22Rv1 (cell line): ENCODE measurements at regions not wholly inside any gene's neighbourhood (a gene's known extent, or its start where the extent isn't known, plus 50 kb on each side); places are given as distances from the start of the nearest gene placed in this dataset.

Experiments
- H3K27ac ChIP-seq: fragments of 450-650 bp; 2 replicates; pipeline ENCODE4 v1.5.1; 2017
- ZFX ChIP-seq: fragments of 450-650 bp; IDR thresholded peaks from 2 replicates; pipeline ENCODE4 v1.6.1; 2017; ENCODE audit warnings: antibody characterized with exemption, borderline replicate concordance
- TF ChIP-seq, protein P1 (sequence below): fragments of 450-650 bp; IDR thresholded peaks from 2 replicates; pipeline ENCODE4 v1.5.1; 2017; ENCODE audit warnings: mild to moderate bottlenecking

DNA sequence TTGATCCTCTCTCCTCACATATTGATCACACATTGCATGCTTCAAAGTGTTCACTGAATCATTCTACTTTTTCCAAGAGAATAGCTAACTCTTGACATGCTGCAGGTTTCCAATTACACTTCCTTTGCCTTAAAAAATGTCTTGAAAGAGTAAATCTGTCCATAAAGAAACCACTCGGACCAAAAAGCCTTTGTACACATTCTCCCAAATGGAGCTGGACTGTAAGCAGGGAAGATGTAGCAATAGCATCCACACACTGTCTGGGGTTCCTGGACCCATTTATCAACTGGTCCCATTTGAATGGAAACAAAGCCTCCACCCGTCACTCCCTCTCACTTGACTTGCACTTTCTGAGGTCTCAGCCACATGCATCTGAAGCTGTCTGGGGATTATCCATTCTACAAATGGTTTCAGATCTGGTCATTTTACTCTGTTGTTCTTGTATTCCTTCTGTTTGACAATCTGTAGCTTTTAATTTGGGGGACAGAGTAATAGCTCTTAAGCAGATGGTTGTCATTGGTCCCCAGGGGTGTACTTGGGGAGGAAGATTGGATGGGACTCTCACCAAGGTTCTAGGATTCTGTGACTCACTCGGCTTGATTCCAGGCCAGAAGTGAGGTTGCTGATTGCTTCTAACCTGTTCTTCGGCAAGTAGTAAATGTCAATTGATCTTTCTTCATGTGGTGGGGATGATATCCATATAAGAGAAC is 203.5 kb downstream of the HIBADH start:
- no peak overlapping the region for H3K27ac ChIP-seq
- no peak for TF ChIP-seq ZFX
- TF ChIP-seq, protein P1, sequence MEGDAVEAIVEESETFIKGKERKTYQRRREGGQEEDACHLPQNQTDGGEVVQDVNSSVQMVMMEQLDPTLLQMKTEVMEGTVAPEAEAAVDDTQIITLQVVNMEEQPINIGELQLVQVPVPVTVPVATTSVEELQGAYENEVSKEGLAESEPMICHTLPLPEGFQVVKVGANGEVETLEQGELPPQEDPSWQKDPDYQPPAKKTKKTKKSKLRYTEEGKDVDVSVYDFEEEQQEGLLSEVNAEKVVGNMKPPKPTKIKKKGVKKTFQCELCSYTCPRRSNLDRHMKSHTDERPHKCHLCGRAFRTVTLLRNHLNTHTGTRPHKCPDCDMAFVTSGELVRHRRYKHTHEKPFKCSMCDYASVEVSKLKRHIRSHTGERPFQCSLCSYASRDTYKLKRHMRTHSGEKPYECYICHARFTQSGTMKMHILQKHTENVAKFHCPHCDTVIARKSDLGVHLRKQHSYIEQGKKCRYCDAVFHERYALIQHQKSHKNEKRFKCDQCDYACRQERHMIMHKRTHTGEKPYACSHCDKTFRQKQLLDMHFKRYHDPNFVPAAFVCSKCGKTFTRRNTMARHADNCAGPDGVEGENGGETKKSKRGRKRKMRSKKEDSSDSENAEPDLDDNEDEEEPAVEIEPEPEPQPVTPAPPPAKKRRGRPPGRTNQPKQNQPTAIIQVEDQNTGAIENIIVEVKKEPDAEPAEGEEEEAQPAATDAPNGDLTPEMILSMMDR = no peak

DNA sequence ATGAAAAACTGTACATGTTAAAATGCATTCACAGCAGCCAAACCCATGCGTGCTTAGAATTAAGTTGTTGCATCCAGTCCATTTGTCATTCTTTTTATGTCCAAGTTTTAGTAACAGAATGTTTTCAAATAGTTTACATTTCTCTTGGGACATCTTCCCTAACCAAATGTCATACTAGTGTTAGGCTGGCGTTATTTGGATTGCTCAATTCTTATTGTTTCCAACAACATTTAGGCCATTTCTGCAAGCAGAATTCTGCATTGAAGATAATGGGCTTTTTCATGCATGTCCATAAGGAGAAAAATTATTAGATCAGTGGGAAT is 203.0 kb downstream of the HIBADH start:
- TF ChIP-seq, protein P1 = no peak
- TF ChIP-seq ZFX = no peak
- H3K27ac ChIP-seq = no peak overlapping the region

DNA sequence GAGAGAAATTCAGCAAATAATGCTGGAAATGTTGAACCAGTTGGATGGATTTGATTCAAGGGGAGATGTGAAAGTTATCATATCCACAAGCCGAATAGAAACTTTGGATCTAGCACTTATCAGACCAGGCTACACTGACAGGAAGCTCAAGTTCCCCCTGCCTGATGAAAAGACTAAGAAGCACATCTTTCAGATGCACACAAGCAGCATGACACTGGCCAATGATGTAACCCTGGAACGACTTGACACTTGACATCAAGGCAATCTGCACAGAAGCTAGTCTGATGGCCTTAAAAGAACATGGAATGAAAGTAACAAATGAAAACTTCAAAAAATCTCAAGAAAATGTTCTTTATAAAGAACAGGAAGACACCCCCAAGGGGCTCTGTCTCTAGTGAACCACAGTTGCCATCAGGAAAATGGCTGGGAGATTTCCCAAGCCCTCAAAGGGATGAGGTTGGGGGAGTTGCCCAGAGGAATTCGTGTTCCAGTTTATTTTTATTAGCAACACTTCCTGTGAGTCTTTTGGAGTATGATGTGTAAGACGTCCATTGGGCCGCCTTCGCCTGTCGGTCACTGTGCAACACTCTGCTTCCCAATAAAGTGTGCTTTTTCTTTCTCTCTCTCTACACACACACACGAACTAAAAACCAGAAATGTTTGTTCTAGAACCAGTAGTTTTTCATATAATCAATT is 200.0 kb downstream of the HIBADH start:
- no peak for TF ChIP-seq ZFX
- TF ChIP-seq, protein P1 = no peak
- no peak overlapping the region for H3K27ac ChIP-seq

DNA sequence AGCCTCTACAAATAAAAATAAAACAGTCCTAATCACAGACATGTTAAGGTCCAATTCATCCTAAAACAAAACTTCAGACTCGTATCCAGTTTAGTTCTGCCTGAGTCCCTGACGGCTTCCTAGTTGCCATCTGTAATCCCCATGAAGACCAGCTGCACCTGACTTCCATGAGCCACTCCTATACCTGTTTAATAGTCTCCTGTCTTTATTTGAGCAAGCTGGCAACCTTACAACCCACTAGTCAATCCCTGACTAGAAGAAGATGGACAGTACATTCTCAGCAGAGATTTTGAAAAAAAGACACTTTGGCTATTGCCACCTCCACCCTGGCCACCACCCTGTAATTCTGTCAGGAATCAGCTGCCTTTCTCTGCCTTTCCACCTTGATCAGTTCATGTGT is 197.7 kb downstream of the HIBADH start:
- TF ChIP-seq, protein P1 = no peak
- TF ChIP-seq ZFX = no peak
- H3K27ac ChIP-seq = no peak overlapping the region

DNA sequence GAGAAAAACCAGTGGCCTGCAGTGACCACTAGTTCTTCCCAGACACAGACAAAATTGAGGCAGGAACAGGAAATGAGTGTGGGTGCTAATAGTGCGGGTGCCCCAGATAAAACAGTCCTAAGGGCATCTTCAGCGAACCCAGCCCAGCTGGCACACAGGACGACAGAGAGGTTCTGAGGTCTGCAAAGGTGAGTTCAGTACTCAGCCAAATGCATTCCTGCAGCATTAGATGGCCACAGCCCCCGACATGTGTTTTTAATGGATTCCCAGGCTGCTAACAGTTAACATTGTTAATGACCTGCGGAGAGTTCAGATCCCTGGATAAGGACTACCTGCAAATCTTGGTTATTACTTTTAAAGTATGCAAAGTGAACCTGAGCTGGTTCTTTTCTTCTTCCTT is 196.0 kb downstream of the HIBADH start:
- TF ChIP-seq ZFX = no peak
- TF ChIP-seq, protein P1 = no peak
- H3K27ac ChIP-seq = no peak overlapping the region

DNA sequence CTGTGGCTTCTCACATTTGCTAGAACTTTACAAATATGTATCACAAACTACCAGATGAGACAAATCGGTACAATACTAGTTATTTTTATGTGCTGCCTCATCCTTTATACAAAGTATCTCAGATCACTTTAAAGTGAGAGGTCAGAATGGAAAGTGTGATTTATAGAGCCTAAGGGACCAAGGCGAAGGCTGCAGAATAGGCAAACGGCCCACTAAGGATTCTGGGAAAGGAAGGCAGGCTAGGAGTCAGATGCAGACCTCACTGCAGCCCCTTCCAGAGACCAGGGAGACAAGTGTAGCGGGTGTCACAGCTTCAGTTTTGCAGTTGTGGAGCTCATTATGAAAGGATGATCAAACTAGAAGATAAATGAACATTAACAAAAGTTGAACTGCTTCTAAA is 190.6 kb downstream of the HIBADH start:
- H3K27ac ChIP-seq = no peak overlapping the region
- no peak for TF ChIP-seq ZFX
- TF ChIP-seq, protein P1 = no peak
